ENCODE measurements at regions not wholly inside any gene's neighbourhood (a gene's known extent, or its start where the extent isn't known, plus 50 kb on each side); places are given as distances from the start of the nearest gene placed in this dataset.

DNA sequence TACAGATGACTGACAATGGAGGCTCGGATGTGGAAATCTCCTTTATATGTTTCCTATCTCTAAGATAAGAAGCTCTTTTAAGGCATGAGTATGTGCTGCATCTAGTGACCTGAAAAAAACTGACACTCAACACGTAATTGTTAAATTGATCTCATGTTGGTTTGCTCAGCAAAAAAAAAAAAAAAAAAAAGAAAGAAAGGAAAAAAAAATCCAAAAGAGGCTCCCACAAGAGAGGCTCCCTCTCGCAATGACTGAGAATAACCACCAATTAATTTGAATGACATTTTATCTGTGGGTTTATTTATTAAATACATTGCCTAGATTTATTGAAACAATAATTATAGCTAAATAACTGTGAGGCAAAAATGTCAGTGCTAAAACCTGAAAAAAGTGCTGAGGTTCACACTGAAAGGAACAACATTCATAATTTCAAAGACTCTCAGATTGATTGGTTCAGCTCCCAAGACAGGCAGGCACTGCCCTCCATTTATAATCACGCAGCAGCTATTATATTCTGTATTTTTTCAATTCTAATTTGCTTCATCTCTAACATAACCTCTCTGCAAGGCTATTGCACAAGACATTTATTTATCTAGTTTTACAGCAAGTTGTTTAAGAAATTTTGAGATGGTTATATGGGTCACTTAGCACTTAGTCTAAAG is 184.5 kb upstream of the TMPRSS15 start:
- no peaks in the 10 kb centered on the region for H3K27me3 ChIP-seq
- 56 to 60% methylated on average over 2 to 4 of the region's 4 CpGs for WGBS, 2 donors (ENCODE audit: low coverage in 1 of 2)
- H3K4me3 ChIP-seq, result no peak overlapping the region
- no peaks in the 10 kb centered on the region for H3K4me1 ChIP-seq
- ATAC-seq, result no peak
- H3K9me3 ChIP-seq, result no peaks in the 10 kb centered on the region
- H3K27ac ChIP-seq, result no peak overlapping the region
- no peaks in the 10 kb centered on the region for H3K36me3 ChIP-seq
- TF ChIP-seq POLR2A (IDR thresholded peaks at IDR 0.05), result no peak
- no peak for TF ChIP-seq POLR2AphosphoS5 (IDR thresholded peaks at IDR 0.05)
- TF ChIP-seq, protein P1, sequence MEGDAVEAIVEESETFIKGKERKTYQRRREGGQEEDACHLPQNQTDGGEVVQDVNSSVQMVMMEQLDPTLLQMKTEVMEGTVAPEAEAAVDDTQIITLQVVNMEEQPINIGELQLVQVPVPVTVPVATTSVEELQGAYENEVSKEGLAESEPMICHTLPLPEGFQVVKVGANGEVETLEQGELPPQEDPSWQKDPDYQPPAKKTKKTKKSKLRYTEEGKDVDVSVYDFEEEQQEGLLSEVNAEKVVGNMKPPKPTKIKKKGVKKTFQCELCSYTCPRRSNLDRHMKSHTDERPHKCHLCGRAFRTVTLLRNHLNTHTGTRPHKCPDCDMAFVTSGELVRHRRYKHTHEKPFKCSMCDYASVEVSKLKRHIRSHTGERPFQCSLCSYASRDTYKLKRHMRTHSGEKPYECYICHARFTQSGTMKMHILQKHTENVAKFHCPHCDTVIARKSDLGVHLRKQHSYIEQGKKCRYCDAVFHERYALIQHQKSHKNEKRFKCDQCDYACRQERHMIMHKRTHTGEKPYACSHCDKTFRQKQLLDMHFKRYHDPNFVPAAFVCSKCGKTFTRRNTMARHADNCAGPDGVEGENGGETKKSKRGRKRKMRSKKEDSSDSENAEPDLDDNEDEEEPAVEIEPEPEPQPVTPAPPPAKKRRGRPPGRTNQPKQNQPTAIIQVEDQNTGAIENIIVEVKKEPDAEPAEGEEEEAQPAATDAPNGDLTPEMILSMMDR (IDR thresholded peaks at IDR 0.05), result no peak
- no peak for TF ChIP-seq EP300 (IDR thresholded peaks at IDR 0.05)

GRCh38 chr21:18601146-18601545 is 197.6 kb upstream of the TMPRSS15 start:
- Histone ChIP-seq H3K27me3 (no peaks in the 10 kb centered on the region), H3K9me3 (no peaks in the 10 kb centered on the region), H3K36me3 (no peaks in the 10 kb centered on the region), H3K27ac (no peak overlapping the region), H3K4me1 (no peaks in the 10 kb centered on the region), H3K4me3 (no peak overlapping the region)
- no peak for ATAC-seq
- TF ChIP-seq POLR2A (IDR thresholded peaks at IDR 0.05), result no peak
- 79 to 94% methylated on average over 1 of the region's 1 CpG for WGBS, 2 donors (ENCODE audit: low coverage in 1 of 2)

DNA sequence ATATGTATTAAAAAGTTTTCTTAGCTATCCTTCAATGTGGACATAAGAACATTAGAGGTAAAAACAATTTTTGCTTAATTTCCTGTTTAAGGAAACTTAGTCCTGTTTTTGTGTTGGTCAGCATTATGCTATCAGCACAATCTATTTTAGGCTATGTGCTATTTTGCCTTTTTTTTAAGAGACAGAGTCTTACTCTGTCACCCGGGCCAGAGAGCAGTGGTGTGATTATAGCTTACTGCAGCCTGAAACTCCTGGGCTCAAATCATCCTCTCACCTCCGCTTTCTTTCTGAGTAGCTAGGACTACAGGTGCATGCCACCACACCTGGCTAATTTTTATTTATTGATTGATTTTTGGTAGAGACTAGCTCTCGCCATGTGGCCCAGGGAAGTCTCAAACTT is 199.1 kb upstream of the TMPRSS15 start:
- WGBS, 2 donors (ENCODE audit: low coverage in 1 of 2), result 77 to 81% methylated on average over 3 of the region's 3 CpGs
- no peak overlapping the region for H3K27ac ChIP-seq
- no peaks in the 10 kb centered on the region for H3K27me3 ChIP-seq
- TF ChIP-seq POLR2AphosphoS5 (IDR thresholded peaks at IDR 0.05) (no peak), EP300 (IDR thresholded peaks at IDR 0.05) (no peak), POLR2A (IDR thresholded peaks at IDR 0.05) (no peak)
- TF ChIP-seq, protein P1 (IDR thresholded peaks at IDR 0.05), result no peak
- ATAC-seq, result no peak
- H3K9me3 ChIP-seq, result no peaks in the 10 kb centered on the region
- no peaks in the 10 kb centered on the region for H3K4me1 ChIP-seq
- no peak overlapping the region for H3K4me3 ChIP-seq
- H3K36me3 ChIP-seq, result no peaks in the 10 kb centered on the region

- TF ChIP-seq EP300 (IDR thresholded peaks at IDR 0.05), result no peak
- TF ChIP-seq POLR2A (IDR thresholded peaks at IDR 0.05), result no peak
- no peak for TF ChIP-seq POLR2AphosphoS5 (IDR thresholded peaks at IDR 0.05)
- TF ChIP-seq, protein P1 (IDR thresholded peaks at IDR 0.05), result no peak
- no peak for ATAC-seq
- Histone ChIP-seq H3K27ac (no peak overlapping the region), H3K9me3 (no peaks in the 10 kb centered on the region), H3K36me3 (no peaks in the 10 kb centered on the region), H3K27me3 (no peaks in the 10 kb centered on the region), H3K4me3 (no peak overlapping the region), H3K4me1 (no peaks in the 10 kb centered on the region)
- 52 to 63% methylated on average over 2 of the region's 2 CpGs for WGBS, 2 donors (ENCODE audit: low coverage in 1 of 2)
These were observed 199.7 kb upstream of the TMPRSS15 start for GRCh38 chr21:18603261-18603660.

DNA sequence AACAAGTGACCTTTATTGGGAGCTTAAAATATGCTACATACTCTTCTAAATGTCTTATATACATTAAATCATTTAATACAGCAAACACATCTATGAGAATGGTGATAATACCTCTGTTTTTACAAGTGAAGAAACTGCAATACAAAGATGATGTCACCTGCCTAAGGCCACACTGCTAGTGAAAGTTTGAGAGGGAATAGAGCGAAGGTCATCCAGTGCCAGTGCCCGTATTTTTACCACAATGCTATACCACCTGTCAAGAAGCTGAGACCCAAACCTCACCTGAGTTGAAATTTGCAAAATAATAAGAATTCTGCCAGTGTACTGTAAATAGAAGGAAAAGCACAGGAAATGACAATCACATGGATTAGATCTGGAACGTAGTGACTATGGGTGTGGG is 200.4 kb upstream of the TMPRSS15 start:
- WGBS, 2 donors (ENCODE audit: low coverage in 1 of 2), result 71 to 76% methylated on average over 2 to 3 of the region's 3 CpGs
- no peaks in the 10 kb centered on the region for H3K27me3 ChIP-seq
- no peak overlapping the region for H3K4me3 ChIP-seq
- H3K36me3 ChIP-seq, result no peaks in the 10 kb centered on the region
- H3K9me3 ChIP-seq, result no peaks in the 10 kb centered on the region
- no peak overlapping the region for H3K27ac ChIP-seq
- no peak for TF ChIP-seq EP300 (IDR thresholded peaks at IDR 0.05)
- no peak for TF ChIP-seq POLR2AphosphoS5 (IDR thresholded peaks at IDR 0.05)
- no peak for TF ChIP-seq POLR2A (IDR thresholded peaks at IDR 0.05)
- TF ChIP-seq, protein P1 (IDR thresholded peaks at IDR 0.05), result no peak
- no peak for ATAC-seq
- H3K4me1 ChIP-seq, result no peaks in the 10 kb centered on the region

Data from gastroesophageal sphincter (tissue), 4 donors.